Stimulated activated CD4-positive, alpha-beta T cell treated with anti-CD3 and anti-CD28 coated beads, Interleukin-1b, Interleukin-23, amount 100 ng/mL, for 24 hours (primary cell): ENCODE measurements at regions not wholly inside any gene's neighbourhood (a gene's known extent, or its start where the extent isn't known, plus 50 kb on each side); places are given as distances from the start of the nearest gene placed in this dataset.

Experiments used
- DNase-seq, 4 experiments: peaks; one replicate each; pipeline ENCODE4 v3.0.0-alpha.2; 2020; ENCODE audit warnings: low read depth in 4 of 4, low spot score in 1 of 4

DNA sequence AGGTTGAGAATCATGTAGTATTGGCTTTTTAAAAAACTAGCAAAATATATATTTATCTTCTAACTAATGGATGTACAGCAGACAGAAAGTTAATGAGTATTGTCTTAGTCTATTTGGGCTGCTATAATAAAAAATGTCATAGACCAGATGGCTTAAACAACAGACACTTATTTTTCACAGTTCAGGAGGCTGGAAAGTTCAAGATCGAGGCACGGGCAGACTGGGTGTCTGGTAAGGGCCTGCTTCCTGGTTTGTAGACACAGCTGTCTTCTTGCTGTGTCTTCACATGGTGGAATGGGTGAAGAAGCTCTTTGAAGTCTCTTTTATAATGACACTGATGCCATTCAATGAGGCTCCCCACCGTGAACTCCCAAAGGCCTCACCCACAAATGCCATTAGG is 70.1 kb upstream of the KRR1 start:
- no peak for DNase-seq

- DNase-seq = no peak
Observed at GRCh38 chr12:75579552-75579951, 68.1 kb upstream of the KRR1 start.

GRCh38 chr12:75578546-75578945 is 67.1 kb upstream of the KRR1 start:
- no peak for DNase-seq

DNA sequence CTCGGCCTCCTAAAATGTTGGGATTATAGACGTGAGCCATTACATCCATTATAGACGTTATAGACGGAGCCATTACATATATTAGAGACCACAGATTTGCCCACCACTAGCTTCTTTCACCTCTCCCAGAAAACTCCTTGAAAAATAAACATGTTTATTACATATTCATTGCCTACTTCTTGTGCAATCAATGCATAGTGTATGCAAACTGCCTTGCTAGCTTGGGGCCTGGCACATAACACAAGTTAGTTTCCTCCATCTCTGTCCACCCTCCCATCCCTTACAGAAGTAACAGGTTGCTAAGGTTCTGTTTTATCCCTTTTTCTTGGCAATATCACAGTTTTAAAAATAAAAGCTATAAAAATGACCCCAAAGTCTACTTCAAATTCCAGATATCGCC is 66.4 kb upstream of the KRR1 start:
- no peak for DNase-seq

GRCh38 chr12:75571656-75572205 is 60.3 kb upstream of the KRR1 start:
- DNase-seq = no peak

- DNase-seq = no peak
Observed at GRCh38 chr12:75571204-75571603, 59.8 kb upstream of the KRR1 start.

DNA sequence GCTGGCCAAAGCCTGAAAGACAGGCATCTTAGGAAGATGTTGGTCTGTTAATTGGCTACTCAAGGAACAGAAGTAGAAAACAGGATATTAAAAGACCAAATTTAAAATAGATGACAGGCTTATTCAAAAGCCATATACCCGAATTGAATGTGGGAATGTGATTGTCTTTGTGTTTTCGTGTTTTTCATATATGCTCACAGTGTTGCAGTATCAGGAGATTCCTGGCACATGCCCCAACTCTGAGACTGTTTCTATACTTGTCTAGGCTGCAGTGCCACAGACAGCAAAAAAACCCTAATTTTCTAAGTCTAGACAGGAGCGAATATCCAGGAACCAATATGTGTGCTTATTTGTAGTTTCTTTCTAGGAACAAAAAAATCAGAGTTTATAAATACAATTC is 57.4 kb upstream of the KRR1 start:
- no peak for DNase-seq

- DNase-seq = no peak
Observed at GRCh38 chr12:75568393-75568792, 57.0 kb upstream of the KRR1 start.

DNA sequence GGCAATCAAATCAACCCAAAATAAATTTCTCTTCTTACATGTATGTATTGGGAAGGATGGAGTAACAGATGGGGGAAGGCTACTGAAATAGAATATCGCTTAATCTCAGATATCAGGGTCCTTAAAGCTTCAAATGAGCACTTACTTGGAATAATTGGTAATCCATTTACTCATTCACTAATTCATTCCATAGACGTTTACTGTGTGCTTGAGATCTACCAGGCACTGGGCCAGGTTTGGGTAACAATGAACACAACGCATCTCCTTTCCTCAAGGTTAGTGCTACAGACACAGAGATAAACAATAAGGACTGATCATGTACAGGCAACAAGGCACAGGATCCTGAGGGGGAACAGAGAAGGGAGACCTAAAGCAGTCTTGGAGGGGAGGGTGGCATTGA is 54.4 kb upstream of the KRR1 start:
- DNase-seq = no peak

DNA sequence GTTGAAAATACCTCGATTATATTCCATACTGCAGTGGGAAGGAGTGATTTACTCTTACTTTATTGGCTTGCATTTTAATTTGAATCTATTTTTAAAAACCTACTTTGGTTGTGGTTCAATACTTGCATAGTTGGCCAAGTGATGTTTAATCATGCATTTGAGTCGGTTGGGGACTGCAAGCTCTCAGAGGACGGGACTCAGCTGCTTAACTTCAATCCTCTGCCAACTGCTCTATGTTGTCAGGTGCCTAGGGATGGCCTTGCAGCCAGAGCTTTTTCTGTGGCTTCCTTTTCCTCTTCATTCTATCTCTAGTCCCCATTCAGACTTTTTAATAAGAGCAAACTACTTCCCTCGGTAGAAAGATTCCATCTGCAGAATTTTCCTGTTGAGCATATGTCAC is 53.4 kb upstream of the KRR1 start:
- DNase-seq = no peak

DNA sequence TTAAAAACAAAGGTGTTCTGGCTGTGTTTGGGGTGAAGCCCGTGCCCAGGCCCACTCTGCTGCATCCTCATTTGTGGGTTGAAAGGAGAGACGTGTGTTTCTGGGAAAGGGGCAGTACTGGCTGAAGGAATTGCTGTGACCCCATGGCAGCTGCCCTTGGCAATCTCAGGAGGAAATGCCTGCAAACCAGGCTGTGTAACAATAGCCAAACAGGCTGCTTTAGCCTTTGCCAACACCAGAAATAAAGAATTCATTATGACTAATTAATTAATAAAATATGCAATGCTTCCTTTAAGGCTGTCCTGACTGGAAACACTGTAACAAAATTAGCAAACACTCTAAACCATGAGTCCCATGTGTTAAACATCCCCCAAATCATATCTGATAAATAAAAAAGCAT is 53.0 kb upstream of the KRR1 start:
- DNase-seq = no peak

DNA sequence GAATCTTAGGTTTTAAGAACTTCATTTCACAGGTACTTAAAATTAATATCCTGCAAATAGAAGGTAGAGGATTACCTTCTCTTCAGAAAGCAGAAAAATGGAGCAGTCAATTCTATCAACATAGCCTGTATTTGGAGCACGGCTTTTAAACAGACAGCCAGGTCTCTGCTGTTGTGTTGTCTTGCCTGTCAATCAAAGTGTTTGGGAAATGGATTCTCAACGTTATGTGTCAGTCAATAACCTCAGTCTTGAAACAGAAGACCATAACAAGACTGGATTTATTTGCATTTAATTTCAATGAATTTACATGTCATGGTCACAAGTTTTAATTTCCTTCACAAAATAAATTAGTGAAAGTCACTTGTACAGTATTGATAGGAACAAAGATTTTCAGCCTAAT is 51.9 kb upstream of the KRR1 start:
- no peak for DNase-seq

- DNase-seq = no peak
Observed at GRCh38 chr12:75561921-75562320, 50.5 kb upstream of the KRR1 start.
